Mesendoderm (in vitro differentiated cells): ENCODE measurements at regions not wholly inside any gene's neighbourhood (a gene's known extent, or its start where the extent isn't known, plus 50 kb on each side); places are given as distances from the start of the nearest gene placed in this dataset.
"Not testable (repeated sequence)": the region's sequence is repeated elsewhere in the genome, so short reads cannot be mapped to it uniquely, and the experiment has no call there.

Experiments
- DNase-seq: peaks from one replicate; pipeline ENCODE4 v3.0.0; 2013
- H2AK5ac ChIP-seq: 2 replicates; pipeline ENCODE4 v1.6.1; 2013; ENCODE audit warnings: low read length, inconsistent platforms
- H2BK120ac ChIP-seq: 2 replicates; pipeline ENCODE4 v1.6.1; 2013; ENCODE audit warnings: low read depth, mild to moderate bottlenecking, low read length, moderate library complexity, mixed read lengths
- H2BK15ac ChIP-seq: replicated peaks from 2 replicates; pipeline ENCODE4 v1.6.1; 2013; ENCODE audit warnings: low read depth, mild to moderate bottlenecking, moderate library complexity
- H2BK5ac ChIP-seq: 2 replicates; pipeline ENCODE4 v1.6.1; 2013; ENCODE audit warnings: low read length, inconsistent platforms
- H3K18ac ChIP-seq: 2 replicates; pipeline ENCODE4 v1.6.1; 2013; ENCODE audit warnings: mild to moderate bottlenecking, low read length, mixed read lengths
- H3K23ac ChIP-seq: one replicate; pipeline ENCODE4 v1.6.1; 2013; ENCODE audit warnings: low read length
- H3K27ac ChIP-seq: 2 replicates; pipeline ENCODE4 v1.5.1; 2013; ENCODE audit warnings: low read depth, mild to moderate bottlenecking, inconsistent platforms, low read length, moderate library complexity
- H3K27me3 ChIP-seq: 2 replicates; pipeline ENCODE4 v1.6.1; 2013; ENCODE audit warnings: low read length, control low read depth, mild to moderate bottlenecking, inconsistent platforms; ENCODE audit not compliant: insufficient read depth, poor library complexity
- H3K36me3 ChIP-seq: 2 replicates; pipeline ENCODE4 v1.6.1; 2013; ENCODE audit warnings: low read length, inconsistent platforms; ENCODE audit not compliant: control insufficient read depth, insufficient read depth
- H3K4ac ChIP-seq: one replicate; pipeline ENCODE4 v1.6.1; 2013; ENCODE audit warnings: low read depth, mild to moderate bottlenecking, low read length, moderate library complexity
- H3K4me1 ChIP-seq: 2 replicates; pipeline ENCODE4 v1.6.1; 2013; ENCODE audit warnings: low read depth, low read length, inconsistent platforms; ENCODE audit not compliant: control insufficient read depth
- H3K4me2 ChIP-seq: 2 replicates; pipeline ENCODE4 v1.6.1; 2013; ENCODE audit warnings: low read length
- H3K4me3 ChIP-seq: 2 replicates; pipeline ENCODE4 v1.5.1; 2013; ENCODE audit warnings: mild to moderate bottlenecking, low read length
- H3K56ac ChIP-seq: one replicate; pipeline ENCODE4 v1.6.1; 2013; ENCODE audit warnings: low read length
- H3K79me1 ChIP-seq: 2 replicates; pipeline ENCODE4 v1.6.1; 2013; ENCODE audit warnings: low read length, inconsistent platforms
- H3K79me2 ChIP-seq: 2 replicates; pipeline ENCODE4 v1.6.1; 2013; ENCODE audit warnings: mild to moderate bottlenecking, low read length; ENCODE audit not compliant: control insufficient read depth, insufficient read depth
- H3K9ac ChIP-seq: 2 replicates; pipeline ENCODE4 v1.6.1; 2013; ENCODE audit warnings: low read length, inconsistent platforms
- H4K5ac ChIP-seq: one replicate; pipeline ENCODE4 v1.6.1; 2013; ENCODE audit warnings: low read length
- H4K8ac ChIP-seq: one replicate; pipeline ENCODE4 v1.6.1; 2013; ENCODE audit warnings: low read depth, mild to moderate bottlenecking, control low read depth, low read length, moderate library complexity
- WGBS: extraction: QIAGEN DNeasy Blood & Tissue Kit; methylation state at CpG from one replicate; pipeline ENCODE4 v1.1.7; 2013; ENCODE audit warnings: low lambda C conversion rate, missing lambda C conversion rate; ENCODE audit not compliant: insufficient coverage; ENCODE audit errors: extremely low coverage; 5-methylcytosine and 5-hydroxymethylcytosine counted together

DNA sequence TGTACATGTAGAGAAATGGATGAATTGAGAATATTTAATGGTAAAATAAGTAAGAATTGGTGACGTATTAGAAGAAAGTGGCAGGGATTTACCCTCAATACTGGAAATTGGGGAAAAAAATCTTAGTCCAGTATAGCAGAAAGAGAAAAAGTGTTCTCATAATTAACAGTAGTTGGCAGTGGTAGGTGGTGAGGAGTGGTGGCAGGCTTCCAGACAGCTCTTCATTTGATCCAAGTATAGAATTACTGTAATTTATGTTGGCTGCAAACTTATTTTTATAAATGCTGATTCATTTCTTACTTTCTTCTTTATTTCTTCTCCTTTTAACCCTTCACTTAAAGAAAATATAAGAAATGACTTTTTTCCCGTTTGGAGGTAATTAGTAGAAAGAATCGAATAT lies 1182.4 kb downstream of the KHDRBS2 start:
- not testable (repeated sequence) for H3K79me1 ChIP-seq, H3K4ac ChIP-seq, H3K18ac ChIP-seq, H3K79me2 ChIP-seq, H3K4me2 ChIP-seq, H3K9ac ChIP-seq, H3K23ac ChIP-seq, H4K8ac ChIP-seq, H2AK5ac ChIP-seq, H4K5ac ChIP-seq, H2BK120ac ChIP-seq, H3K56ac ChIP-seq, H2BK15ac ChIP-seq, H3K4me3 ChIP-seq, H2BK5ac ChIP-seq, H3K36me3 ChIP-seq, H3K27ac ChIP-seq, H3K4me1 ChIP-seq, DNase-seq, H3K27me3 ChIP-seq
- WGBS: 100% methylated on average over 1 of the region's 3 CpGs

DNA sequence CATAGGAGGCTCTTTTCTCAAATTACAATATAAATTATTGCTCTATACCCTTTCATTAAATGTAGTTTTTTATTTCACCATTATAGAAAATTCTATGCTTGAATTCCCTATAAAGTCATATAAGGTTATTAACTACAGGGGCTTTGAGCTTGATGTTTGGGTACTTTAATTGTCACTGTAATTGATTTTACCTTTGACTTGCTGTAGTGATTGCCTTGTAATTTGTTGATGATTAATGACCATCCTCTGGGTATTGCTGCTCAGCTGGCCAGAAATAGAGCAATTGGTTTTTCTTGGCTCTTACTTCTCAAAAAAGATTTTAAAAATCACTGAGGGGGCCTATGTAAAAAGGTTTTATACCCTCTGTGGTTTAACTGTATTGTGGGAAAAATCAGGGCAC lies 1186.0 kb downstream of the KHDRBS2 start:
- no peak for DNase-seq
- H3K56ac ChIP-seq: no peak overlapping the region
- H3K79me1 ChIP-seq: no peaks in the 10 kb centered on the region

GRCh38 chr6:61099561-61099960 lies 1186.5 kb downstream of the KHDRBS2 start:
- not testable (repeated sequence) for H3K18ac ChIP-seq, H4K8ac ChIP-seq, H3K4me3 ChIP-seq, H3K56ac ChIP-seq, H3K27me3 ChIP-seq, H2AK5ac ChIP-seq, H4K5ac ChIP-seq, H3K79me1 ChIP-seq, H2BK120ac ChIP-seq, H3K23ac ChIP-seq, H3K27ac ChIP-seq, H3K79me2 ChIP-seq, H2BK15ac ChIP-seq, H3K4me1 ChIP-seq, H3K4ac ChIP-seq, H3K36me3 ChIP-seq, DNase-seq, H2BK5ac ChIP-seq, H3K4me2 ChIP-seq, H3K9ac ChIP-seq
- WGBS: no CpG with 5 or more reads among the region's 1 CpG

More for the DNA sequence above, 1186.0 kb downstream of the KHDRBS2 start:
- Histone ChIP-seq H2BK5ac (no peak overlapping the region), H3K4me1 (no peaks in the 10 kb centered on the region), H3K27ac (no peak overlapping the region), H2BK120ac (no peak overlapping the region), H3K4me2 (no peak overlapping the region), H3K79me2 (no peaks in the 10 kb centered on the region), H3K18ac (no peak overlapping the region), H3K4ac (no peak overlapping the region), H3K4me3 (no peak overlapping the region), H2BK15ac (no peak overlapping the region), H3K9ac (no peak overlapping the region), H2AK5ac (no peak overlapping the region), H4K8ac (no peak overlapping the region), H3K27me3 (no peaks in the 10 kb centered on the region), H3K36me3 (no peaks in the 10 kb centered on the region), H3K23ac (no peak overlapping the region), H4K5ac (no peak overlapping the region)

GRCh38 chr6:61087986-61088385 lies 1198.0 kb downstream of the KHDRBS2 start:
- not testable (repeated sequence) for H3K27ac ChIP-seq, H4K5ac ChIP-seq, H3K4me3 ChIP-seq, DNase-seq, H3K9ac ChIP-seq, H3K23ac ChIP-seq, H3K36me3 ChIP-seq, H3K79me1 ChIP-seq, H2BK120ac ChIP-seq, H4K8ac ChIP-seq, H3K4me1 ChIP-seq, H2BK5ac ChIP-seq, H3K4me2 ChIP-seq, H3K27me3 ChIP-seq, H2BK15ac ChIP-seq, H2AK5ac ChIP-seq, H3K18ac ChIP-seq, H3K79me2 ChIP-seq, H3K56ac ChIP-seq, H3K4ac ChIP-seq
- no CpG with 5 or more reads among the region's 1 CpG for WGBS

DNA sequence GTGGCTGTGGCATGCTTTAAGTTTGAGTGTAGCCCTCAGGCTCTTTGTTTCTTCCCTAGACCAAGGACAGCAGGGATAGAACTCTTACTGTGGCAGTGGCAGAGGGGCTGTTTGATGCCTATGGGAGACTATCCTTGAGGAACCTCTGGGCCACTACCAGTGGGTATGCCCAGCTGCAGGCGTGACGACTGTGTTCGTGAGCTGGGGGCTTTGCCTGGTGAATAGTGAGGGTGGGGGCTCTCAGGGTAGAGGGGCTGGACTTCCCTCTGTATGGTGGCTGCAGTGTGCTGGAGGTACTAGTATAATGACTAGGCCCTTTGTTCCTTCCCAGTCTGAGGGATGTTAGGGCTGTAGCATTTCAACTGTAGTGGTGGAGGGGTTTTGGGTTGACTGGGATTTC lies 1242.0 kb downstream of the KHDRBS2 start:
- H2BK120ac ChIP-seq: no peak overlapping the region
- no peak overlapping the region for H4K5ac ChIP-seq
- no peak overlapping the region for H2BK15ac ChIP-seq
- no CpG with 5 or more reads among the region's 3 CpGs for WGBS
- no peaks in the 10 kb centered on the region for H3K36me3 ChIP-seq
- H3K79me2 ChIP-seq: no peaks in the 10 kb centered on the region
- no peak overlapping the region for H3K18ac ChIP-seq
- H2BK5ac ChIP-seq: no peak overlapping the region
- no peak overlapping the region for H2AK5ac ChIP-seq
- DNase-seq: no peak
- no peak overlapping the region for H3K4me2 ChIP-seq
- no peak overlapping the region for H3K4me3 ChIP-seq
- H3K56ac ChIP-seq: no peak overlapping the region
- H3K23ac ChIP-seq: no peak overlapping the region
- no peak overlapping the region for H3K27ac ChIP-seq
- no peaks in the 10 kb centered on the region for H3K79me1 ChIP-seq
- H3K27me3 ChIP-seq: no peaks in the 10 kb centered on the region
- no peaks in the 10 kb centered on the region for H3K4me1 ChIP-seq
- no peak overlapping the region for H4K8ac ChIP-seq
- H3K9ac ChIP-seq: no peak overlapping the region
- H3K4ac ChIP-seq: no peak overlapping the region
